ENCODE measurements at regions not wholly inside any gene's neighbourhood (a gene's known extent, or its start where the extent isn't known, plus 50 kb on each side); places are given as distances from the start of the nearest gene placed in this dataset.

GRCh38 chr2:134164306-134164705 lies 89.6 kb upstream of the MGAT5 start:
- peaks cover 39% of the 10 kb centered on the region for H4K20me1 ChIP-seq (ENCODE audit: insufficient read depth, low read length, poor library complexity, severe bottlenecking)
- TF ChIP-seq CTCF (conservative IDR thresholded peaks at IDR 0.05; ENCODE audit: low read length) (no peak), EZH2phosphoT487 (IDR thresholded peaks at IDR 0.05; ENCODE audit: borderline replicate concordance) (no peak)
- H3K27me3 ChIP-seq (ENCODE audit: insufficient read depth, low read length, poor library complexity, severe bottlenecking) = no peaks in the 10 kb centered on the region
- H3K36me3 ChIP-seq (ENCODE audit: insufficient read depth, low read length) = no peaks in the 10 kb centered on the region
- H3K4me2 ChIP-seq (ENCODE audit: low read depth, low read length, poor library complexity, severe bottlenecking) = no peak overlapping the region
- peaks cover 23% of the 10 kb centered on the region for H3K4me1 ChIP-seq (ENCODE audit: insufficient read depth, low read length, poor library complexity, severe bottlenecking)
- H3K9me2 ChIP-seq (replicated peaks; ENCODE audit: low read depth, low read length) = no peaks in the 10 kb centered on the region
- H3K9ac ChIP-seq (ENCODE audit: low read depth, low read length, poor library complexity, severe bottlenecking) = no peak overlapping the region
- H3K9me3 ChIP-seq (ENCODE audit: insufficient read depth, low read depth, low read length) = no peaks in the 10 kb centered on the region
- peaks cover 92% of the 10 kb centered on the region for H3K79me2 ChIP-seq (ENCODE audit: insufficient read depth, low read length)
- H2AFZ ChIP-seq (ENCODE audit: low read length) = no peak overlapping the region
- no peak overlapping the region for H3K4me3 ChIP-seq (ENCODE audit: low read length, poor library complexity, severe bottlenecking)
- no peaks in the 10 kb centered on the region for H3F3A ChIP-seq (ENCODE audit: low read depth)

DNA sequence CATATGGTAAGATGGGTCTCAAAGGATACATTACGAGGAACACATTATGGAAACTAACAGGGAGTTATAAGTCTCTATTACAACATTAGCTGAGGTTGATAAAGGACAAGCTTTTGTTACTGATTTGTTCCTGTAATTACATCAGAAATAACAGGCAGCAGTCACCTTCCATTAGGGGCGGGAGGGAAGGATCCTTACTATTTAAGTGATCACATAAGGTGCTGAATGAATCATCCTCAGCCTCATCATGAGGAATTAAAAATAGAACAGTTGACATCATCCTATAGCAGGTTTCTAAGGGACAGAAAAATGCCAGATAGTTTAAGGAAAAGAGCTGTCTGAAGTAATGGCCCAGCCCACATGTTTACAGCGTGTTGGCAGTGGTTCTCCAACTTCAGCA lies 86.9 kb upstream of the MGAT5 start:
- H3K9ac ChIP-seq (ENCODE audit: low read depth, low read length, poor library complexity, severe bottlenecking) = no peak overlapping the region
- no peaks in the 10 kb centered on the region for H3K27me3 ChIP-seq (ENCODE audit: insufficient read depth, low read length, poor library complexity, severe bottlenecking)
- no peak overlapping the region for H3K4me2 ChIP-seq (ENCODE audit: low read depth, low read length, poor library complexity, severe bottlenecking)
- H3F3A ChIP-seq (ENCODE audit: low read depth) = no peaks in the 10 kb centered on the region
- H3K36me3 ChIP-seq (ENCODE audit: insufficient read depth, low read length) = no peaks in the 10 kb centered on the region
- no peak overlapping the region for H3K4me3 ChIP-seq (ENCODE audit: low read length, poor library complexity, severe bottlenecking)
- H3K9me2 ChIP-seq (replicated peaks; ENCODE audit: low read depth, low read length) = no peaks in the 10 kb centered on the region
- peaks cover 10% of the 10 kb centered on the region for H3K4me1 ChIP-seq (ENCODE audit: insufficient read depth, low read length, poor library complexity, severe bottlenecking)
- peaks cover 95% of the 10 kb centered on the region for H3K79me2 ChIP-seq (ENCODE audit: insufficient read depth, low read length)
- H2AFZ ChIP-seq (ENCODE audit: low read length) = no peak overlapping the region
- no peak for TF ChIP-seq EZH2phosphoT487 (IDR thresholded peaks at IDR 0.05; ENCODE audit: borderline replicate concordance)
- no peak for TF ChIP-seq CTCF (conservative IDR thresholded peaks at IDR 0.05; ENCODE audit: low read length)
- peaks cover 39% of the 10 kb centered on the region for H4K20me1 ChIP-seq (ENCODE audit: insufficient read depth, low read length, poor library complexity, severe bottlenecking)
- H3K9me3 ChIP-seq (ENCODE audit: insufficient read depth, low read depth, low read length) = no peaks in the 10 kb centered on the region

- H3K36me3 ChIP-seq (ENCODE audit: insufficient read depth, low read length) = no peaks in the 10 kb centered on the region
Measured at GRCh38 chr2:134169788-134170187, 84.1 kb upstream of the MGAT5 start.

More at GRCh38 chr2:134169788-134170187, 84.1 kb upstream of the MGAT5 start:
- TF ChIP-seq EZH2phosphoT487 (IDR thresholded peaks at IDR 0.05; ENCODE audit: borderline replicate concordance) (no peak), CTCF (conservative IDR thresholded peaks at IDR 0.05; ENCODE audit: low read length) (no peak)
- no peaks in the 10 kb centered on the region for H3K9me3 ChIP-seq (ENCODE audit: insufficient read depth, low read depth, low read length)
- no peaks in the 10 kb centered on the region for H3K27me3 ChIP-seq (ENCODE audit: insufficient read depth, low read length, poor library complexity, severe bottlenecking)
- peaks cover 2% of the 10 kb centered on the region for H3K4me1 ChIP-seq (ENCODE audit: insufficient read depth, low read length, poor library complexity, severe bottlenecking)
- H3F3A ChIP-seq (ENCODE audit: low read depth) = no peaks in the 10 kb centered on the region
- H3K9ac ChIP-seq (ENCODE audit: low read depth, low read length, poor library complexity, severe bottlenecking) = no peak overlapping the region
- H3K4me3 ChIP-seq (ENCODE audit: low read length, poor library complexity, severe bottlenecking) = no peak overlapping the region
- H3K79me2 ChIP-seq (ENCODE audit: insufficient read depth, low read length) = peaks cover 94% of the 10 kb centered on the region
- no peak overlapping the region for H3K4me2 ChIP-seq (ENCODE audit: low read depth, low read length, poor library complexity, severe bottlenecking)
- no peak overlapping the region for H2AFZ ChIP-seq (ENCODE audit: low read length)
- peaks cover 24% of the 10 kb centered on the region for H4K20me1 ChIP-seq (ENCODE audit: insufficient read depth, low read length, poor library complexity, severe bottlenecking)
- H3K9me2 ChIP-seq (replicated peaks; ENCODE audit: low read depth, low read length) = no peaks in the 10 kb centered on the region

All from Loucy (cell line).